DOHH2 (cell line): ENCODE measurements at regions not wholly inside any gene's neighbourhood (a gene's known extent, or its start where the extent isn't known, plus 50 kb on each side); places are given as distances from the start of the nearest gene placed in this dataset.

Experiments used
- H3F3A ChIP-seq: fragments of 200-600 bp; sonication (generic), shearing (Covaris generic); 2 replicates; pipeline ENCODE4 v1.6.0; 2016; ENCODE audit warnings: antibody characterized with exemption, mild to moderate bottlenecking; ENCODE audit not compliant: control insufficient read depth, insufficient read depth
- H3K27ac ChIP-seq: fragments of 200-600 bp; sonication (generic); 2 replicates; pipeline ENCODE4 v1.5.1; 2014; ENCODE audit warnings: low read depth, mild to moderate bottlenecking, low read length, moderate library complexity
- H3K27me3 ChIP-seq: fragments of 200-600 bp; sonication (generic); 2 replicates; pipeline ENCODE4 v1.6.1; 2014; ENCODE audit warnings: mild to moderate bottlenecking, low read length, mixed read lengths; ENCODE audit not compliant: control insufficient read depth
- H3K36me3 ChIP-seq: fragments of 200-600 bp; sonication (generic); 2 replicates; pipeline ENCODE4 v1.6.1; 2014; ENCODE audit warnings: mild to moderate bottlenecking, low read length, moderate library complexity, mixed read lengths; ENCODE audit not compliant: control insufficient read depth
- H3K4me1 ChIP-seq: fragments of 200-600 bp; sonication (generic); 2 replicates; pipeline ENCODE4 v1.6.1; 2014; ENCODE audit warnings: mild to moderate bottlenecking, low read length, mixed read lengths; ENCODE audit not compliant: control insufficient read depth
- H3K4me2 ChIP-seq: fragments of 200-600 bp; sonication (generic); 2 replicates; pipeline ENCODE4 v1.6.0; 2014; ENCODE audit warnings: mild to moderate bottlenecking, low read length, moderate library complexity
- H3K4me3 ChIP-seq: fragments of 200-600 bp; sonication (generic); 2 replicates; pipeline ENCODE4 v1.5.1; 2014; ENCODE audit warnings: mild to moderate bottlenecking, low read length, mixed read lengths
- H3K79me2 ChIP-seq: fragments of 200-600 bp; sonication (generic); 2 replicates; pipeline ENCODE4 v1.6.1; 2014; ENCODE audit warnings: mild to moderate bottlenecking, low read length, mixed read lengths; ENCODE audit not compliant: control insufficient read depth
- H3K9me2 ChIP-seq: fragments of 200-600 bp; sonication (generic); replicated peaks from 2 replicates; pipeline ENCODE4 v1.6.1; 2014; ENCODE audit warnings: mild to moderate bottlenecking, low read length, mixed read lengths; ENCODE audit not compliant: control insufficient read depth
- H3K9me3 ChIP-seq: fragments of 200-600 bp; sonication (generic); 2 replicates; pipeline ENCODE4 v1.6.1; 2014; ENCODE audit warnings: antibody characterized with exemption, low read length, mixed read lengths; ENCODE audit not compliant: control insufficient read depth, insufficient read depth
- H4K20me1 ChIP-seq: fragments of 200-600 bp; sonication (generic); 2 replicates; pipeline ENCODE4 v1.6.0; 2014; ENCODE audit warnings: low read depth, mild to moderate bottlenecking, antibody characterized with exemption, low read length, moderate library complexity; ENCODE audit not compliant: control insufficient read depth, insufficient read depth
- EZH2phosphoT487 ChIP-seq: fragments of 200-600 bp; sonication (generic); IDR thresholded peaks from 2 replicates; pipeline ENCODE4 v1.6.1; 2017; ENCODE audit warnings: borderline replicate concordance, mild to moderate bottlenecking, antibody characterized with exemption, low read length, moderate library complexity, mixed read lengths
- TF ChIP-seq, protein P1 (sequence below): fragments of 200-600 bp; sonication (generic); IDR thresholded peaks from one replicate; pipeline ENCODE4 v1.5.1; 2014; ENCODE audit warnings: antibody characterized with exemption, mild to moderate bottlenecking, low read depth, low read length; ENCODE audit not compliant: poor library complexity, severe bottlenecking

GRCh38 chr4:105025263-105026017 is 121.2 kb upstream of the TET2 start:
- Histone ChIP-seq H3K4me2 (no peak overlapping the region), H3K4me3 (no peak overlapping the region), H3K27ac (no peak overlapping the region), H3F3A (no peaks in the 10 kb centered on the region), H3K9me3 (no peaks in the 10 kb centered on the region), H3K27me3 (no peaks in the 10 kb centered on the region), H3K79me2 (no peaks in the 10 kb centered on the region), H3K36me3 (no peaks in the 10 kb centered on the region), H3K9me2 (no peaks in the 10 kb centered on the region), H4K20me1 (no peaks in the 10 kb centered on the region), H3K4me1 (no peaks in the 10 kb centered on the region)
- no peak for TF ChIP-seq EZH2phosphoT487
- TF ChIP-seq, protein P1, sequence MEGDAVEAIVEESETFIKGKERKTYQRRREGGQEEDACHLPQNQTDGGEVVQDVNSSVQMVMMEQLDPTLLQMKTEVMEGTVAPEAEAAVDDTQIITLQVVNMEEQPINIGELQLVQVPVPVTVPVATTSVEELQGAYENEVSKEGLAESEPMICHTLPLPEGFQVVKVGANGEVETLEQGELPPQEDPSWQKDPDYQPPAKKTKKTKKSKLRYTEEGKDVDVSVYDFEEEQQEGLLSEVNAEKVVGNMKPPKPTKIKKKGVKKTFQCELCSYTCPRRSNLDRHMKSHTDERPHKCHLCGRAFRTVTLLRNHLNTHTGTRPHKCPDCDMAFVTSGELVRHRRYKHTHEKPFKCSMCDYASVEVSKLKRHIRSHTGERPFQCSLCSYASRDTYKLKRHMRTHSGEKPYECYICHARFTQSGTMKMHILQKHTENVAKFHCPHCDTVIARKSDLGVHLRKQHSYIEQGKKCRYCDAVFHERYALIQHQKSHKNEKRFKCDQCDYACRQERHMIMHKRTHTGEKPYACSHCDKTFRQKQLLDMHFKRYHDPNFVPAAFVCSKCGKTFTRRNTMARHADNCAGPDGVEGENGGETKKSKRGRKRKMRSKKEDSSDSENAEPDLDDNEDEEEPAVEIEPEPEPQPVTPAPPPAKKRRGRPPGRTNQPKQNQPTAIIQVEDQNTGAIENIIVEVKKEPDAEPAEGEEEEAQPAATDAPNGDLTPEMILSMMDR: no peak

DNA sequence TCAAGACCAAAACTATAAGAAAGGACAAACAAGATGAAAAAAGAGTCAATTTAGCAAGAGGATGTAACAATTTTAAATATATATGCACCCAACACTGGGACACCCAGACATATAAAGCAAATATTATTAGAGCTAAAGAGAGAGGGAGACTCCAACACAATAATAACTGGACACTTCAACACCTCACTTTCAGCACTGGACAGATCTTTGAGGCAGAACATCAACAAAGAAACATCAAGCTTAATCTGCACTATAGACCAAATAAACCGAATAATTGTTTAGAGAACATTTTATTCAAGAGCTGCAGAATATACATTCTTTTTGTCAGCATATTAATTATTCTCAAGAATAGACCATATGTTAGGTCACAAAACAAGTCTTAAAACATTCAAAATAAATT is 109.7 kb upstream of the TET2 start:
- no peaks in the 10 kb centered on the region for H3K36me3 ChIP-seq
- H3K4me1 ChIP-seq: no peaks in the 10 kb centered on the region
- TF ChIP-seq EZH2phosphoT487: no peak
- TF ChIP-seq, protein P1: no peak
- no peaks in the 10 kb centered on the region for H3K27me3 ChIP-seq
- no peaks in the 10 kb centered on the region for H3K9me2 ChIP-seq
- H3K27ac ChIP-seq: no peak overlapping the region
- H3F3A ChIP-seq: no peaks in the 10 kb centered on the region
- H3K4me3 ChIP-seq: no peak overlapping the region
- no peak overlapping the region for H3K4me2 ChIP-seq
- H3K79me2 ChIP-seq: no peaks in the 10 kb centered on the region
- H3K9me3 ChIP-seq: no peaks in the 10 kb centered on the region
- no peaks in the 10 kb centered on the region for H4K20me1 ChIP-seq

DNA sequence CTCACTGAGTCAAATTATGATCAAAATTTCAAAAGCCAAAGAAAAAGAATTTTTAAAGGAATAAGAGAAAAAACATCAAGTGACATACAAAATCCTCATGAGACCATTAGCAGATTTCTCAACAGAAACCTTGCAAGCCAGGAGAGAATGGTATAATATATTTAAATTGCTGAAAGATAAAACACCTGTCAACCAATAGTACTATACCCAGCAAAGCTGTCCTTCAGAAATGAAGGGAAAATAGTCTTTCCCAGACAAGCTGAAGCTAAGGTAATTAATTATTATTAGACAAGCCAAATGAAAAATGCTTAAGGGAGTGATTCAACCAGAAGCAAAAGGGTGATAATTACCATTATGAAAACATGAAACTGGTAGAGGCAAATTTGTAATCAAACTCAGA is 104.2 kb upstream of the TET2 start:
- Histone ChIP-seq H3K4me2 (no peak overlapping the region), H3K79me2 (no peaks in the 10 kb centered on the region), H3K36me3 (no peaks in the 10 kb centered on the region), H3K9me3 (no peaks in the 10 kb centered on the region), H3K27ac (no peak overlapping the region), H3K4me3 (no peak overlapping the region), H3K27me3 (no peaks in the 10 kb centered on the region), H4K20me1 (no peaks in the 10 kb centered on the region), H3K9me2 (no peaks in the 10 kb centered on the region), H3K4me1 (no peaks in the 10 kb centered on the region), H3F3A (no peaks in the 10 kb centered on the region)
- TF ChIP-seq, protein P1: no peak
- TF ChIP-seq EZH2phosphoT487: no peak
